ENCODE measurements at regions not wholly inside any gene's neighbourhood (a gene's known extent, or its start where the extent isn't known, plus 50 kb on each side); places are given as distances from the start of the nearest gene placed in this dataset.

- H3K9me3 ChIP-seq (ENCODE audit: control insufficient read depth in 4 of 4, insufficient read depth in 3 of 4, low read length in 3 of 4) = no peaks in the 10 kb centered on the region
- no peak for ATAC-seq (ENCODE audit: insufficient read depth, low FRiP score)
- no peaks in the 10 kb centered on the region for H3K27me3 ChIP-seq (ENCODE audit: control insufficient read depth in 3 of 3, insufficient read depth in 3 of 3, low read length in 2 of 3)
- no peaks in the 10 kb centered on the region for H3K36me3 ChIP-seq (ENCODE audit: control insufficient read depth in 4 of 4, insufficient read depth in 4 of 4, low read length in 4 of 4)
- TF ChIP-seq CTCF (IDR thresholded peaks at IDR 0.05; ENCODE audit: control extremely low read depth, extremely low read depth) = no peak
- H3K9ac ChIP-seq (ENCODE audit: insufficient read depth in 1 of 2, low read length in 2 of 2) = no peak overlapping the region
- H3K27ac ChIP-seq (ENCODE audit: low read depth in 1 of 2, low read length in 1 of 2) = peak overlapping the region; percentile 10 to 54
- peaks cover 0 to 5% (median 0%) of the 10 kb centered on the region in 5 donors for H3K4me1 ChIP-seq (ENCODE audit: control insufficient read depth in 5 of 5, insufficient read depth in 5 of 5, low read length in 5 of 5)
- WGBS, 2 donors = 63 to 78% methylated on average over 6 of the region's 6 CpGs
- H3K4me3 ChIP-seq = no peak overlapping the region
- no peak for DNase-seq
Observed at GRCh38 chr14:50037852-50038251, 78.5 kb downstream of the VCPKMT start.

GRCh38 chr14:50038398-50039119 lies 77.8 kb downstream of the VCPKMT start:
- no peaks in the 10 kb centered on the region for H3K36me3 ChIP-seq (ENCODE audit: control insufficient read depth in 4 of 4, insufficient read depth in 4 of 4, low read length in 4 of 4)
- H3K9ac ChIP-seq (ENCODE audit: insufficient read depth in 1 of 2, low read length in 2 of 2) = no peak overlapping the region
- no peak for TF ChIP-seq CTCF (IDR thresholded peaks at IDR 0.05; ENCODE audit: control extremely low read depth, extremely low read depth)
- H3K4me3 ChIP-seq = no peak overlapping the region
- H3K4me1 ChIP-seq (ENCODE audit: control insufficient read depth in 5 of 5, insufficient read depth in 5 of 5, low read length in 5 of 5) = peaks cover 0 to 5% (median 0%) of the 10 kb centered on the region in 5 donors
- H3K27me3 ChIP-seq (ENCODE audit: control insufficient read depth in 3 of 3, insufficient read depth in 3 of 3, low read length in 2 of 3) = no peaks in the 10 kb centered on the region
- ATAC-seq (ENCODE audit: insufficient read depth, low FRiP score) (peak; percentile 60), DNase-seq (no peak)
- peak overlapping the region; percentile 10 to 54 for H3K27ac ChIP-seq (ENCODE audit: low read depth in 1 of 2, low read length in 1 of 2)
- no peaks in the 10 kb centered on the region for H3K9me3 ChIP-seq (ENCODE audit: control insufficient read depth in 4 of 4, insufficient read depth in 3 of 4, low read length in 3 of 4)
- WGBS, 2 donors = 44 to 58% methylated on average over 4 of the region's 4 CpGs

- Histone ChIP-seq H3K9ac (ENCODE audit: insufficient read depth in 1 of 2, low read length in 2 of 2) (no peak overlapping the region), H3K4me3 (no peak overlapping the region), H3K4me1 (ENCODE audit: control insufficient read depth in 5 of 5, insufficient read depth in 5 of 5, low read length in 5 of 5) (peaks cover 0 to 5% (median 0%) of the 10 kb centered on the region in 5 donors), H3K27ac (ENCODE audit: low read depth in 1 of 2, low read length in 1 of 2) (peak overlapping the region in 1 of 2 donors; percentile 26), H3K27me3 (ENCODE audit: control insufficient read depth in 3 of 3, insufficient read depth in 3 of 3, low read length in 2 of 3) (no peaks in the 10 kb centered on the region), H3K36me3 (ENCODE audit: control insufficient read depth in 4 of 4, insufficient read depth in 4 of 4, low read length in 4 of 4) (no peaks in the 10 kb centered on the region), H3K9me3 (ENCODE audit: control insufficient read depth in 4 of 4, insufficient read depth in 3 of 4, low read length in 3 of 4) (no peaks in the 10 kb centered on the region)
- ATAC-seq (ENCODE audit: insufficient read depth, low FRiP score) (no peak), DNase-seq (no peak)
- no peak for TF ChIP-seq CTCF (IDR thresholded peaks at IDR 0.05; ENCODE audit: control extremely low read depth, extremely low read depth)
- 73 to 86% methylated on average over 4 of the region's 4 CpGs for WGBS, 2 donors
Observed at GRCh38 chr14:50039120-50039517, 77.3 kb downstream of the VCPKMT start.
